ENCODE measurements at regions not wholly inside any gene's neighbourhood (a gene's known extent, or its start where the extent isn't known, plus 50 kb on each side); places are given as distances from the start of the nearest gene placed in this dataset.

GRCh38 chr6:74585753-74586152 is 620.1 kb downstream of the COL12A1 start:
- no peak for TF ChIP-seq CTCF (IDR thresholded peaks at IDR 0.05 in 4 of 5, conservative IDR thresholded peaks at IDR 0.05 in 1 of 5)
- no peak for TF ChIP-seq POLR2A (IDR thresholded peaks at IDR 0.05)
